IMR-90 (cell line): ENCODE measurements at regions not wholly inside any gene's neighbourhood (a gene's known extent, or its start where the extent isn't known, plus 50 kb on each side); places are given as distances from the start of the nearest gene placed in this dataset.

ENCODE experiments used
- ATAC-seq: fragments of 200-7000 bp; cut with Tn5 transposase; 2 replicates; pipeline ENCODE4 v1.9.1; 2020; ENCODE audit warnings: low read depth, mild to moderate bottlenecking, moderate library complexity
- BruUV-seq: library from RNA; stranded (reverse); fragments of 400-500 nt; replicated peaks from 2 replicates; lab custom pipeline; 2021; lab: Mats Ljungman, UMichigan
- CTCF ChIA-PET: fragments of 300-600 bp; formaldehyde crosslinking; extraction: SDS; loops from one replicate; lab custom pipeline; 2021; ENCODE audit warnings: antibody characterized with exemption; lab: Yijun Ruan, JAX
- POLR2A ChIA-PET: fragments of 300-600 bp; sonication (Branson Sonifier 250); formaldehyde crosslinking; loops from one replicate; lab custom pipeline; 2022; ENCODE audit warnings: antibody characterized with exemption; ENCODE audit not compliant: unreplicated experiment; lab: Charles Lee
- DNase-seq: peaks from one replicate; pipeline ENCODE4 v3.0.0; 2013
- H2AFZ ChIP-seq: replicated peaks from 2 replicates; pipeline ENCODE3; 2013; ENCODE audit warnings: low read length, mild to moderate bottlenecking; ENCODE audit not compliant: poor library complexity
- H2AK5ac ChIP-seq: 2 replicates; pipeline ENCODE4 v1.6.1; 2013; ENCODE audit warnings: low read depth, low read length, inconsistent platforms
- H2AK9ac ChIP-seq: replicated peaks from 2 replicates; pipeline ENCODE3; 2013; ENCODE audit warnings: mild to moderate bottlenecking, low read depth, low read length, moderate library complexity; ENCODE audit not compliant: poor library complexity
- H2BK120ac ChIP-seq: 2 replicates; pipeline ENCODE4 v1.6.1; 2013; ENCODE audit warnings: low read depth, low read length, inconsistent platforms
- H2BK15ac ChIP-seq: 3 replicates; pipeline ENCODE4 v1.6.1; 2013; ENCODE audit warnings: low read depth, low read length, inconsistent platforms
- H2BK20ac ChIP-seq: 2 replicates; pipeline ENCODE4 v1.6.1; 2013; ENCODE audit warnings: low read depth, mild to moderate bottlenecking, inconsistent platforms, low read length, moderate library complexity
- H2BK5ac ChIP-seq: 2 replicates; pipeline ENCODE4 v1.6.1; 2013; ENCODE audit warnings: mild to moderate bottlenecking, low read depth, low read length, inconsistent platforms; ENCODE audit not compliant: poor library complexity, severe bottlenecking
- H3K14ac ChIP-seq: replicated peaks from 2 replicates; pipeline ENCODE4 v1.6.1; 2013; ENCODE audit warnings: low read depth, low read length, inconsistent platforms
- H3K18ac ChIP-seq: 2 replicates; pipeline ENCODE4 v1.6.1; 2013; ENCODE audit warnings: low read depth, low read length, control low read depth
- H3K23ac ChIP-seq: 2 replicates; pipeline ENCODE4 v1.6.1; 2013; ENCODE audit warnings: low read depth, low read length, inconsistent platforms
- H3K27ac ChIP-seq: 2 replicates; pipeline ENCODE4 v1.5.1; 2013; ENCODE audit warnings: mild to moderate bottlenecking, control low read depth, low read length; ENCODE audit not compliant: insufficient read depth
- H3K27me3 ChIP-seq: 2 replicates; pipeline ENCODE4 v1.6.1; 2013; ENCODE audit warnings: low read length; ENCODE audit not compliant: control insufficient read depth, insufficient read depth
- H3K36me3 ChIP-seq: 2 replicates; pipeline ENCODE4 v1.6.1; 2013; ENCODE audit warnings: low read length, mixed read lengths; ENCODE audit not compliant: control insufficient read depth, insufficient read depth
- H3K4ac ChIP-seq: 2 replicates; pipeline ENCODE4 v1.6.1; 2013; ENCODE audit warnings: low read depth, low read length, inconsistent platforms
- H3K4me1 ChIP-seq: 2 replicates; pipeline ENCODE4 v1.6.1; 2013; ENCODE audit warnings: low read length, mixed read lengths; ENCODE audit not compliant: control insufficient read depth, insufficient read depth
- H3K4me2 ChIP-seq: 2 replicates; pipeline ENCODE4 v1.6.1; 2013; ENCODE audit warnings: low read depth, mild to moderate bottlenecking, control low read depth, low read length, moderate library complexity
- H3K4me3 ChIP-seq: 2 replicates; pipeline ENCODE4 v1.5.1; 2013; ENCODE audit warnings: low read depth, mild to moderate bottlenecking, control low read depth, low read length, moderate library complexity; ENCODE audit not compliant: insufficient read depth
- H3K56ac ChIP-seq: 2 replicates; pipeline ENCODE4 v1.6.1; 2013; ENCODE audit warnings: low read length, inconsistent platforms; ENCODE audit not compliant: insufficient read depth; ENCODE audit errors: extremely low read depth
- H3K79me1 ChIP-seq, 2 experiments: 2 replicates each; pipeline ENCODE4 v1.6.1; 2013; ENCODE audit warnings: low read length in 2 of 2, inconsistent platforms in 1 of 2, low read depth in 1 of 2
- H3K9ac ChIP-seq: 2 replicates; pipeline ENCODE4 v1.6.1; 2013; ENCODE audit warnings: low read depth, low read length, control low read depth
- H3K9me1 ChIP-seq: 2 replicates; pipeline ENCODE4 v1.6.1; 2013; ENCODE audit warnings: low read length, inconsistent platforms; ENCODE audit not compliant: insufficient read depth
- H3K9me3 ChIP-seq: 2 replicates; pipeline ENCODE4 v1.6.1; 2013; ENCODE audit warnings: low read length; ENCODE audit not compliant: control insufficient read depth, insufficient read depth
- H4K20me1 ChIP-seq: 2 replicates; pipeline ENCODE4 v1.6.1; 2013; ENCODE audit warnings: low read length, inconsistent platforms; ENCODE audit not compliant: insufficient read depth
- H4K5ac ChIP-seq: 2 replicates; pipeline ENCODE4 v1.6.1; 2013; ENCODE audit warnings: mild to moderate bottlenecking, low read depth, low read length, control low read depth
- H4K8ac ChIP-seq, 2 experiments: 2 replicates each; pipeline ENCODE4 v1.6.1; 2013; ENCODE audit warnings: low read depth in 2 of 2, low read length in 2 of 2, control low read depth in 1 of 2, inconsistent platforms in 1 of 2
- H4K91ac ChIP-seq: 2 replicates; pipeline ENCODE4 v1.6.1; 2013; ENCODE audit warnings: low read depth, low read length, inconsistent platforms; ENCODE audit not compliant: insufficient read depth
- BHLHE40 ChIP-seq: fragments of 150-350 bp; IDR thresholded peaks from 2 replicates; pipeline ENCODE4 v1.6.1; 2016; ENCODE audit warnings: mild to moderate bottlenecking, low read depth, low read length
- CEBPB ChIP-seq: IDR thresholded peaks from 2 replicates; pipeline ENCODE4 v1.6.1; 2012; ENCODE audit warnings: low read depth, low read length, improper control_type of control experiment
- CHD1 ChIP-seq: IDR thresholded peaks from 2 replicates; pipeline ENCODE4 v1.6.1; 2012; ENCODE audit warnings: low read depth, low read length, improper control_type of control experiment
- FOS ChIP-seq: fragments of 150-350 bp; IDR thresholded peaks from 2 replicates; pipeline ENCODE4 v1.6.1; 2016; ENCODE audit warnings: low read depth, low read length
- MXI1 ChIP-seq: IDR thresholded peaks from 2 replicates; pipeline ENCODE4 v1.6.1; 2012; ENCODE audit warnings: low read depth, mild to moderate bottlenecking, low read length, moderate library complexity, borderline replicate concordance
- NFE2L2 ChIP-seq: fragments of 150-350 bp; IDR thresholded peaks from 2 replicates; pipeline ENCODE4 v1.6.1; 2016; ENCODE audit warnings: low read depth, mild to moderate bottlenecking, low read length
- RAD21 ChIP-seq: IDR thresholded peaks from 2 replicates; pipeline ENCODE4 v1.6.1; 2012; ENCODE audit warnings: low read length, improper control_type of control experiment
- RCOR1 ChIP-seq: IDR thresholded peaks from 2 replicates; pipeline ENCODE4 v1.6.1; 2012; ENCODE audit warnings: mild to moderate bottlenecking, low read length, improper control_type of control experiment; ENCODE audit not compliant: insufficient replicate concordance
- RFX5 ChIP-seq: IDR thresholded peaks from 2 replicates; pipeline ENCODE4 v1.8.0; 2012; ENCODE audit warnings: low read depth, mild to moderate bottlenecking, low read length, moderate library complexity
- SMC3 ChIP-seq: fragments of 150-350 bp; IDR thresholded peaks from 2 replicates; pipeline ENCODE4 v1.6.1; 2016; ENCODE audit warnings: low read depth, mild to moderate bottlenecking, antibody characterized with exemption, low read length, moderate library complexity
- dilution Hi-C: fragments of 300-500 bp; cut with HindIII; formaldehyde crosslinking; loops from one replicate; pipeline ENCODE4 v1.14.3; 2018; ENCODE audit warnings: low sequenced_read_pairs; ENCODE audit not compliant: unreplicated experiment
- in situ Hi-C: fragments of 300-500 bp; cut with MboI; formaldehyde crosslinking; loops from 3 replicates; pipeline ENCODE4 v1.14.3; 2019; ENCODE audit warnings: low sequenced_read_pairs, inconsistent platforms, mixed read lengths
- intact Hi-C: fragments of 100-400 bp; cut with micrococcal nuclease; formaldehyde crosslinking; loops from 2 replicates; pipeline ENCODE4 v1.10.0; 2022
- TF ChIP-seq, protein P1 (sequence below): fragments of 150-350 bp; IDR thresholded peaks from 2 replicates; pipeline ENCODE4 v1.6.1; 2017; ENCODE audit warnings: mild to moderate bottlenecking, antibody characterized with exemption, low read length, low read depth
- TF ChIP-seq, protein P2 (sequence below): conservative IDR thresholded peaks from 2 replicates; pipeline ENCODE4 v1.5.1; 2012; ENCODE audit warnings: mild to moderate bottlenecking, low read depth, low read length, improper control_type of control experiment
- TF ChIP-seq, protein P3 (sequence below): fragments of 150-350 bp; IDR thresholded peaks from 2 replicates; pipeline ENCODE4 v1.6.1; 2016; ENCODE audit warnings: low read depth, mild to moderate bottlenecking, low read length, moderate library complexity, borderline replicate concordance

DNA sequence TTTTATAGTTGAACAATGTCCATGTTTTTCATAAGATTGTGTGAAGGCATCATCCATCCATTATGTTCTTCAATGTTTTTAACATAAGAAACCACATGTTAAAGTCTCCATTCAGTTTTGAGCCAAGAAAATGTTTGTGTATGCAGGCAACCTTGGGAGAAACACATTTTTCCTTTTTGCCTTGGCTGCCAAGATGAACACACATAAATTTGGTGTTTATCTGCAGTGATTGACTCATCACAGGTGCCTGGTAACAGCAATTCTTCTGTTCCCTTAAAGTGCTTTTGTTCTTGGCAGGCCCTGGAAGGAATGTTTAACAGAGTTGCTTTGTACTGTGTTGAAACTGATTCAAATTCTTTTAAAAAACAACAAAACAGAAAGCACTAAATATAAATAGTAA is 709.9 kb upstream of the ADGRL4 start:
- in situ Hi-C loops = no loop called here
- CTCF ChIA-PET = no interaction called here

More for the DNA sequence above, 709.9 kb upstream of the ADGRL4 start:
- Histone ChIP-seq H3K23ac (no peak overlapping the region), H3K27ac (no peak overlapping the region), H2BK20ac (no peak overlapping the region), H3K4ac (no peak overlapping the region), H4K8ac (no peak overlapping the region), H3K14ac (no peak overlapping the region), H3K27me3 (no peaks in the 10 kb centered on the region), H2AK5ac (no peak overlapping the region), H3K56ac (no peak overlapping the region), H4K91ac (no peak overlapping the region), H2BK5ac (no peak overlapping the region), H2BK120ac (no peak overlapping the region), H3K9me1 (no peaks in the 10 kb centered on the region), H3K18ac (no peak overlapping the region), H4K5ac (no peak overlapping the region), H3K4me1 (no peaks in the 10 kb centered on the region), H3K9me3 (no peaks in the 10 kb centered on the region), H3K36me3 (no peaks in the 10 kb centered on the region), H3K79me1 (no peaks in the 10 kb centered on the region), H3K9ac (no peak overlapping the region), H2BK15ac (no peak overlapping the region), H2AK9ac (no peak overlapping the region), H4K20me1 (no peaks in the 10 kb centered on the region), H3K4me3 (no peak overlapping the region), H2AFZ (no peak overlapping the region), H3K4me2 (no peak overlapping the region)
- dilution Hi-C loops (no loop called here), intact Hi-C loops (no loop called here)
- POLR2A ChIA-PET = no interaction called here
- TF ChIP-seq, protein P1, sequence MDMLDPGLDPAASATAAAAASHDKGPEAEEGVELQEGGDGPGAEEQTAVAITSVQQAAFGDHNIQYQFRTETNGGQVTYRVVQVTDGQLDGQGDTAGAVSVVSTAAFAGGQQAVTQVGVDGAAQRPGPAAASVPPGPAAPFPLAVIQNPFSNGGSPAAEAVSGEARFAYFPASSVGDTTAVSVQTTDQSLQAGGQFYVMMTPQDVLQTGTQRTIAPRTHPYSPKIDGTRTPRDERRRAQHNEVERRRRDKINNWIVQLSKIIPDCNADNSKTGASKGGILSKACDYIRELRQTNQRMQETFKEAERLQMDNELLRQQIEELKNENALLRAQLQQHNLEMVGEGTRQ = no peak
- no peak for TF ChIP-seq RFX5
- TF ChIP-seq BHLHE40 = no peak
- no peak for TF ChIP-seq SMC3
- TF ChIP-seq MXI1 = no peak
- no peak for TF ChIP-seq FOS
- no peak for TF ChIP-seq CEBPB
- TF ChIP-seq NFE2L2 = no peak
- TF ChIP-seq, protein P2, sequence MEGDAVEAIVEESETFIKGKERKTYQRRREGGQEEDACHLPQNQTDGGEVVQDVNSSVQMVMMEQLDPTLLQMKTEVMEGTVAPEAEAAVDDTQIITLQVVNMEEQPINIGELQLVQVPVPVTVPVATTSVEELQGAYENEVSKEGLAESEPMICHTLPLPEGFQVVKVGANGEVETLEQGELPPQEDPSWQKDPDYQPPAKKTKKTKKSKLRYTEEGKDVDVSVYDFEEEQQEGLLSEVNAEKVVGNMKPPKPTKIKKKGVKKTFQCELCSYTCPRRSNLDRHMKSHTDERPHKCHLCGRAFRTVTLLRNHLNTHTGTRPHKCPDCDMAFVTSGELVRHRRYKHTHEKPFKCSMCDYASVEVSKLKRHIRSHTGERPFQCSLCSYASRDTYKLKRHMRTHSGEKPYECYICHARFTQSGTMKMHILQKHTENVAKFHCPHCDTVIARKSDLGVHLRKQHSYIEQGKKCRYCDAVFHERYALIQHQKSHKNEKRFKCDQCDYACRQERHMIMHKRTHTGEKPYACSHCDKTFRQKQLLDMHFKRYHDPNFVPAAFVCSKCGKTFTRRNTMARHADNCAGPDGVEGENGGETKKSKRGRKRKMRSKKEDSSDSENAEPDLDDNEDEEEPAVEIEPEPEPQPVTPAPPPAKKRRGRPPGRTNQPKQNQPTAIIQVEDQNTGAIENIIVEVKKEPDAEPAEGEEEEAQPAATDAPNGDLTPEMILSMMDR = no peak
- no peak for TF ChIP-seq RCOR1
- no peak for TF ChIP-seq RAD21
- TF ChIP-seq CHD1 = no peak
- TF ChIP-seq, protein P3, sequence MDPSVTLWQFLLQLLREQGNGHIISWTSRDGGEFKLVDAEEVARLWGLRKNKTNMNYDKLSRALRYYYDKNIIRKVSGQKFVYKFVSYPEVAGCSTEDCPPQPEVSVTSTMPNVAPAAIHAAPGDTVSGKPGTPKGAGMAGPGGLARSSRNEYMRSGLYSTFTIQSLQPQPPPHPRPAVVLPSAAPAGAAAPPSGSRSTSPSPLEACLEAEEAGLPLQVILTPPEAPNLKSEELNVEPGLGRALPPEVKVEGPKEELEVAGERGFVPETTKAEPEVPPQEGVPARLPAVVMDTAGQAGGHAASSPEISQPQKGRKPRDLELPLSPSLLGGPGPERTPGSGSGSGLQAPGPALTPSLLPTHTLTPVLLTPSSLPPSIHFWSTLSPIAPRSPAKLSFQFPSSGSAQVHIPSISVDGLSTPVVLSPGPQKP = no peak
- DNase-seq (peak; percentile 69), ATAC-seq (no peak)
- no TSS peak for BruUV-seq
